Activated CD8-positive, alpha-beta memory T cell treated with anti-CD3 and anti-CD28 coated beads, Interleukin-2, amount 10 ng/mL, durations not matched to agents 7 days and 5 days (primary cell): ENCODE measurements at regions not wholly inside any gene's neighbourhood (a gene's known extent, or its start where the extent isn't known, plus 50 kb on each side); places are given as distances from the start of the nearest gene placed in this dataset.

Experiments
- ATAC-seq: fragments of 150-1000 bp; cut with Tn5 transposase; one replicate; pipeline ENCODE4 v1.10.0; 2021; ENCODE audit warnings: moderate library complexity
- CTCF ChIA-PET: fragments of 350-600 bp; sonication (Branson Sonifier 250); formaldehyde crosslinking; loops from one replicate; lab custom pipeline; 2021; ENCODE audit warnings: antibody characterized with exemption; lab: Charles Lee
- DNase-seq: peaks from one replicate; pipeline ENCODE4 v3.0.0-alpha.2; 2020
- H3K27ac Mint-ChIP-seq: one replicate; pipeline ENCODE4 v1.8.0; 2021; ENCODE audit warnings: mild to moderate bottlenecking, mixed read lengths
- H3K27me3 Mint-ChIP-seq: one replicate; pipeline ENCODE4 v1.8.0; 2021; ENCODE audit warnings: mixed read lengths
- H3K36me3 Mint-ChIP-seq: one replicate; pipeline ENCODE4 v1.8.0; 2021; ENCODE audit warnings: mild to moderate bottlenecking, mixed read lengths
- H3K4me1 Mint-ChIP-seq: one replicate; pipeline ENCODE4 v1.8.0; 2021; ENCODE audit warnings: mixed read lengths
- H3K4me3 Mint-ChIP-seq: one replicate; pipeline ENCODE4 v1.8.0; 2021; ENCODE audit warnings: mild to moderate bottlenecking, moderate library complexity, mixed read lengths
- H3K9me3 Mint-ChIP-seq: one replicate; pipeline ENCODE4 v1.8.0; 2022; ENCODE audit warnings: low read depth, mixed read lengths

DNA sequence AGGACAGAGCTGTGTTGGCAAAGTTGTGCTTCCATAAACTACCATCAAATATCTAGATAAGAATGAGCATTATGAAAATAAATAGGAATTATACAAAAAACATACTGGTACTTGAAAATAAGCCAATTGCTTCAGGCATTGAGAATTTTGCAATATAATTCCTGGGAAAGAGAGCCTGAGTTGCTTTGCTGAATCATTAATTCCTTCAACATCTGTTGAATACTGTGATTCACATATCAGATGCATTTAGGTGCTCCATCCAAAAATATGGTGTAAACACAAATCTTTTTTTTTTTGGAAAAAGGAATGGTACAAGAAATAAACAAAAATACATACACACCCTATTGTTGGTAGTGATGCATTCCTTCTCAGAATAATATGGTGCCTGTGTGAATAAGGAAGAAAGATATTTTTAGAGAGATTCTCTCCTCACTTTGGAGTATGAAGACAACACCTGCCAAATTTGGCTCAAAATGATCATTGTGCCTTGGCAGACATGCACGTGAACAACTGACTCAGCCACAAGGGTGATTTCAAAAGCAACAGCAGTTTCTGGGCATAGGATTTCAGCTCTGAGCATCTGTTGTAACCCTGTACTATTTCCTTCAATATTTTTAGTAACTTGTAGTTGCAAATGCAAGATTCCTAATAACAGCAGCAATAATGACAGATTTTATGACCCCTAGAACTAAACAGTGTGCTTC, 96.7 kb downstream of the CAVIN4 start:
- Mint-ChIP-seq H3K4me3 (no peak overlapping the region), H3K4me1 (no peaks in the 10 kb centered on the region), H3K9me3 (no peaks in the 10 kb centered on the region), H3K27ac (no peak overlapping the region), H3K36me3 (no peaks in the 10 kb centered on the region), H3K27me3 (peaks cover 9% of the 10 kb centered on the region)
- ATAC-seq (no peak), DNase-seq (no peak)
- CTCF ChIA-PET, result no interaction called here

DNA sequence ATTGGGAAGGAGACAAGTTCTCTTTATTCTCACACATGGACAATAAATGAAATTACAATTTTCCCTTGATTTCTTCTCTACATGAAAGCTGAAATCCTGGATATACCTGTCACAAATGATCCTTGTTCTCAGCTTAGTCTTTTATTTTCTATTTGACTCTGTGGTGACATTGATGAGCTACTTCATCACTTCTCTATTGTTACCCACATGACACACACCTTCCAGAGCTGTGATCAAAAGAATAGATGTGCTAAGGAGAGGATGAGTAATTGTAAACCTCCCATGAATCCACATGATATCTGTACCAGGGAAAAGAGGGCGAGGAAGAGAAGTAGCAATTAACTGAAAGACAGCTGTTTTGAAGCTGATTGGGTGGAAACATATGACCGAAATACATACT, 102.0 kb downstream of the CAVIN4 start:
- CTCF ChIA-PET, result interaction anchor here (1.1 kb wide), 1 partner anchor 18 kb away, joined by 3 read pairs; no protein-coding TSS in a partner anchor
- no peak for ATAC-seq
- Mint-ChIP-seq H3K27me3 (peaks cover 10% of the 10 kb centered on the region), H3K4me3 (no peak overlapping the region), H3K4me1 (no peaks in the 10 kb centered on the region), H3K27ac (no peak overlapping the region), H3K9me3 (no peaks in the 10 kb centered on the region), H3K36me3 (no peaks in the 10 kb centered on the region)
- no peak for DNase-seq

DNA sequence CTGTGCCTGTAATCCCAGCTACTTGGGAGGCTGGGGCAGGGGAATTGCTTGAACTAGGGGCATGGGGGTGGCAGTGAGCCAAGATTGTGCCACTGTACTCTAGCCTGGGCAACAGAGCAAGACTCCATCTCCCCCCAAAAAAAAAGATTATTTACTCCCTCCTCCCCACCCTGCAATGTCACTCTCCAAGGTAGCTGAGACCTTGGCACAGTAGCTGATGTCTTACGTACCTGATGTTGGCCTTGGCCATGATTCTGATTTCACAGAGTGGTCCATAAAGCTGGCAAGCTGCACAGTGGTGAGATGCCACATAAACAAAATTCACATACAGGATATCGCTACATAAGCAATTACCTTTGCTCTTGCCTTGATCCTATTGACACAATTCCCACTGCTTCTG, 108.5 kb downstream of the CAVIN4 start:
- H3K9me3 Mint-ChIP-seq, result no peaks in the 10 kb centered on the region
- CTCF ChIA-PET, result no interaction called here
- H3K4me3 Mint-ChIP-seq, result no peak overlapping the region
- no peaks in the 10 kb centered on the region for H3K36me3 Mint-ChIP-seq
- ATAC-seq (no peak), DNase-seq (no peak)
- peaks cover 22% of the 10 kb centered on the region for H3K27me3 Mint-ChIP-seq
- H3K4me1 Mint-ChIP-seq, result peaks cover 16% of the 10 kb centered on the region
- no peak overlapping the region for H3K27ac Mint-ChIP-seq

GRCh38 chr9:100689635-100690034, 111.8 kb downstream of the CAVIN4 start:
- CTCF ChIA-PET, result no interaction called here
- Mint-ChIP-seq H3K4me3 (no peak overlapping the region), H3K36me3 (no peaks in the 10 kb centered on the region), H3K4me1 (peaks cover 16% of the 10 kb centered on the region), H3K27me3 (peaks cover 17% of the 10 kb centered on the region), H3K27ac (no peak overlapping the region), H3K9me3 (no peaks in the 10 kb centered on the region)
- peak; percentile 62 for DNase-seq
- no peak for ATAC-seq

DNA sequence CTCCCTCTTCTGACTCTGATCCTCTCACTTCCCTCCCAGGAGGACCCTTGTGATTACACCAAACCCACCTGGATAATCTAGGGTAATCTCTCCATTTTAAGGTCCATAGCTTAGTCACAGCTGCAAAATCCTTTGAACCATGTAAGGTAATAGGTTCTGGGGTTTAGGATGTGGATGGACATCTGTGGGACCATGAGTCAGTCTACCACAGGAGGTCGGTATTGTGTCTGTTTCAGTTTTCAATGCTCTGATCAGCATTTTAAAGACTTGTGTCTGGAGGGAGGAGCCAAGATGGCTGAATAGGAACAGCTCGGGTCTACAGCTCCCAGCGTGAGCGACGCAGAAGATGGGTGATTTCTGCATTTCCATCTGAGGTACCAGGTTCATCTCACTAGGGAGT, 112.6 kb downstream of the CAVIN4 start:
- no peak overlapping the region for H3K4me3 Mint-ChIP-seq
- H3K27me3 Mint-ChIP-seq, result peaks cover 17% of the 10 kb centered on the region
- ATAC-seq (peak; percentile 36), DNase-seq (no peak)
- H3K9me3 Mint-ChIP-seq, result no peaks in the 10 kb centered on the region
- CTCF ChIA-PET, result no interaction called here
- no peak overlapping the region for H3K27ac Mint-ChIP-seq
- no peaks in the 10 kb centered on the region for H3K36me3 Mint-ChIP-seq
- H3K4me1 Mint-ChIP-seq, result peaks cover 16% of the 10 kb centered on the region

GRCh38 chr9:100697339-100697738, 119.5 kb downstream of the CAVIN4 start:
- DNase-seq (no peak), ATAC-seq (no peak)
- Mint-ChIP-seq H3K36me3 (no peaks in the 10 kb centered on the region), H3K27ac (no peak overlapping the region), H3K4me3 (no peak overlapping the region), H3K4me1 (no peaks in the 10 kb centered on the region), H3K9me3 (no peaks in the 10 kb centered on the region), H3K27me3 (no peaks in the 10 kb centered on the region)
- CTCF ChIA-PET, result interaction anchor here (0.7 to 0.8 kb wide), 2 partner anchors 17 to 615 kb away, joined by 3 read pairs; no protein-coding TSS in a partner anchor

DNA sequence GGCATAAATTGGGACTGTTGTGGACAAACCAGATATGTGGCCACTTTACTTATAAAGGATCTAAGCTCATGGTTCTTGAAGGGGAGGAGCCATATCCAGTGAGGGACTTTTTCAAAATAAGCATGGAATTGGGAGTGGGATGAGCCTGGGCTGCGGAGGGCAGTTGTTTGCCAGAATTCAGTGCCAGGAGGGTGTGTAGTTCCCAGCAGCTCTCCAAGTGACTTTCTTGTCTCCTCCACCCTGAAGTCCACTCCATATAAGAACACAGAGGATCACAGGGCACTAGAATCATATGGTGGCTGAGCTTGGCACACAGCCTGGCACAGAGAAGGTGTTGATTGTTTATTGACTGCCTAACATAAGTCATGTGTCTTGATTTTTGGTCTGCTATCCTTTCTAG, 121.1 kb downstream of the CAVIN4 start:
- Mint-ChIP-seq H3K27me3 (no peaks in the 10 kb centered on the region), H3K36me3 (no peaks in the 10 kb centered on the region), H3K4me3 (no peak overlapping the region), H3K9me3 (no peaks in the 10 kb centered on the region), H3K4me1 (no peaks in the 10 kb centered on the region), H3K27ac (no peak overlapping the region)
- ATAC-seq, result no peak
- CTCF ChIA-PET, result interaction anchor here (1.3 kb wide), 1 partner anchor 11 kb away, joined by 3 read pairs; no protein-coding TSS in a partner anchor
- DNase-seq, result no peak

- no peaks in the 10 kb centered on the region for H3K36me3 Mint-ChIP-seq
- H3K4me3 Mint-ChIP-seq, result no peak overlapping the region
- no peaks in the 10 kb centered on the region for H3K27me3 Mint-ChIP-seq
- DNase-seq, result no peak
- no peaks in the 10 kb centered on the region for H3K9me3 Mint-ChIP-seq
- CTCF ChIA-PET, result no interaction called here
- no peaks in the 10 kb centered on the region for H3K4me1 Mint-ChIP-seq
- H3K27ac Mint-ChIP-seq, result no peak overlapping the region
- ATAC-seq, result no peak
These were observed 121.8 kb downstream of the CAVIN4 start for GRCh38 chr9:100699668-100700067.

DNA sequence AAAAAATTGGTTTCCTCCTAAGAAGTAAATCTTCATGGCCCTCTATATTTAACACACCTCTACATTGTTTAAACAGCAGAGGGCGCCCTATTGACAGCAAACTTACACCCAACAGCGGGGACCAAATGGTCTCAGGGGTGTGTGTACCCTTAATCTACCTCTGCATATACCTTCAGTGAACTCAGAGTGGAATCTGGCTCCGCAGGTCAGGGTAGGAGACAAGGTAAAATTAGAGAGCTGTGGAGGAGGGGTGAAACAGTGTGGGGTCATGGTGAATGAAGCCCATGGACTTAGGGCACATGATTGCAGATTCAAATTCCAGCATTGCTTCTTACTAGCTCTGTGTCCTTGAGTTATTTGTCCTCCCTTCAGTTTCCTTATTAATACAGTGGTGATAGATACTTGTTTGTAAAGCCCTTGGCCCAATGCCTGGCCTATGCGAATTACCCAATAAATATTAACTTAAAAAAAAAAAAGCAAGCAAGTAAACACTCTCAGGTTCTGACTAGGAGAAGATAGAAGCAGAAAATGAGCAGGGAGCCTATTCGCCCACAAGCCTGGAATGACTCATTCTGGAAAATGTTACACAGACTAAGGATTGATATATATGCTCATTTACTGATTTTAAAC, 122.9 kb downstream of the CAVIN4 start:
- CTCF ChIA-PET, result interaction anchor here (1.2 kb wide), 1 partner anchor 611 kb away, joined by 5 read pairs; no protein-coding TSS in a partner anchor
- DNase-seq, result no peak
- no peak overlapping the region for H3K4me3 Mint-ChIP-seq
- H3K27me3 Mint-ChIP-seq, result no peaks in the 10 kb centered on the region
- ATAC-seq, result no peak
- H3K9me3 Mint-ChIP-seq, result no peaks in the 10 kb centered on the region
- no peaks in the 10 kb centered on the region for H3K36me3 Mint-ChIP-seq
- no peak overlapping the region for H3K27ac Mint-ChIP-seq
- H3K4me1 Mint-ChIP-seq, result no peaks in the 10 kb centered on the region

- CTCF ChIA-PET, result interaction anchor here (1.0 to 2.9 kb wide), 2 partner anchors 114 to 597 kb away, joined by 3 to 19 read pairs; no protein-coding TSS in a partner anchor
- H3K4me1 Mint-ChIP-seq, result no peaks in the 10 kb centered on the region
- H3K9me3 Mint-ChIP-seq, result no peaks in the 10 kb centered on the region
- H3K27me3 Mint-ChIP-seq, result peaks cover under 1% of the 10 kb centered on the region
- peak; percentile 59 for DNase-seq
- ATAC-seq, result peak; percentile 27
- H3K36me3 Mint-ChIP-seq, result no peaks in the 10 kb centered on the region
- H3K4me3 Mint-ChIP-seq, result no peak overlapping the region
- no peak overlapping the region for H3K27ac Mint-ChIP-seq
These were observed 136.7 kb downstream of the CAVIN4 start for GRCh38 chr9:100714372-100715099.

DNA sequence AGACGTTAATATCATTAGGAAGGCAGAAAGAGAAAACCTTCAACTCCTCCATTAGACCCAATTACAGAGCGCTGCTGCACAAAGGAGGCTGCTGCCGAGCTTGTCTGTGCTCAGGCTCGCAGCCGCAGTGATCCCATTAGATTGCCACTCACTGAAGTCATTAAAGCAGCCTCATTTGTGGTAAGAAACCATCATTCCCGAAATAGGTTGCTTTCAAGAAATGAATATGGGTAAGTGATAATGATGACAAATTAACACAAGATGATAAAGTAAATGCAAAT, 137.2 kb downstream of the CAVIN4 start:
- H3K4me3 Mint-ChIP-seq, result no peak overlapping the region
- DNase-seq, result no peak
- H3K27me3 Mint-ChIP-seq, result no peaks in the 10 kb centered on the region
- no peak overlapping the region for H3K27ac Mint-ChIP-seq
- no peak for ATAC-seq
- H3K9me3 Mint-ChIP-seq, result no peaks in the 10 kb centered on the region
- no peaks in the 10 kb centered on the region for H3K4me1 Mint-ChIP-seq
- no peaks in the 10 kb centered on the region for H3K36me3 Mint-ChIP-seq
- CTCF ChIA-PET, result interaction anchor here (2.9 kb wide), 1 partner anchor 597 kb away, joined by 19 read pairs; no protein-coding TSS in a partner anchor

GRCh38 chr9:100718717-100719116, 140.8 kb downstream of the CAVIN4 start:
- Mint-ChIP-seq H3K4me1 (no peaks in the 10 kb centered on the region), H3K4me3 (no peak overlapping the region), H3K27me3 (no peaks in the 10 kb centered on the region), H3K27ac (no peak overlapping the region), H3K9me3 (no peaks in the 10 kb centered on the region), H3K36me3 (no peaks in the 10 kb centered on the region)
- CTCF ChIA-PET, result no interaction called here
- DNase-seq (no peak), ATAC-seq (no peak)

DNA sequence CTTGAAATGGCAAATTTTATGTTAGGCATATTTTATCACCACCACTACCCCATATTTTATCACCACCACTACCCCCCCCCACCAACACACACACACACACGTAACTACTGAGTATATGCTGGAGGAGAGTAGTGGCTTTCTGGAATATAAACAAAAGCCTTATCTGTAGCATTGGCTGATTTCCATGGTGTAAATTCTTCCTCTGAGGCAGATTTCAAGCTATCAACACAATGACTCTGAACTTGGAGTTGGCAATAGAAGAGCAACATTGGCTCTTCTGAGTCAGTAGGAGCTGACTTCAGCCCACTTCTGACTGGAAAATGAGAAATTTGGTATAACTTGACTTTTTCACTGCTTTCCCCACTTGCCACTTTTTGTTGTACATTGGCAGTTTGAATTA, 143.0 kb downstream of the CAVIN4 start:
- CTCF ChIA-PET, result no interaction called here
- H3K4me1 Mint-ChIP-seq, result no peaks in the 10 kb centered on the region
- no peaks in the 10 kb centered on the region for H3K27me3 Mint-ChIP-seq
- no peak overlapping the region for H3K27ac Mint-ChIP-seq
- H3K9me3 Mint-ChIP-seq, result no peaks in the 10 kb centered on the region
- H3K36me3 Mint-ChIP-seq, result no peaks in the 10 kb centered on the region
- DNase-seq (no peak), ATAC-seq (no peak)
- H3K4me3 Mint-ChIP-seq, result no peak overlapping the region

DNA sequence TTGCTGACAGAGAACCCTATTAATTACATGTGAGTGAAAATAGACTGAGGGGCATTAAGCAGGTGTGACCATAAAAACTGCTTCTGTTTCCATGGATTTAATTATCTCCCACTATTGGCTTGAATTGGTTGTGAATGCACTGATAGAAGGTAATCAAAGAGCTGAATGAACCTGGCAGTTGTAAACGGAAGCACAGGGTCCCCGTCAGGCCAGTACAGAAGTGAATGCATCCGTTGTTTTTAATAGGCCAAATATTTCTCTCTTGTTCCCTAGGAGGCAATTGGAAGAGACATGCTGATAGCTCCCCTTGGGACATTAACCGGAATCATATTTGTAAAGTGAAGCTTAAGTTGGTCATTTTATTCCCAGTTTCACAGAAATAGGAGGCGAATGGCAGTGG, 147.0 kb downstream of the CAVIN4 start:
- no peaks in the 10 kb centered on the region for H3K27me3 Mint-ChIP-seq
- ATAC-seq (no peak), DNase-seq (no peak)
- no peak overlapping the region for H3K27ac Mint-ChIP-seq
- no peaks in the 10 kb centered on the region for H3K36me3 Mint-ChIP-seq
- H3K4me3 Mint-ChIP-seq, result no peak overlapping the region
- H3K9me3 Mint-ChIP-seq, result no peaks in the 10 kb centered on the region
- CTCF ChIA-PET, result no interaction called here
- H3K4me1 Mint-ChIP-seq, result no peaks in the 10 kb centered on the region
